ENCODE measurements at regions not wholly inside any gene's neighbourhood (a gene's known extent, or its start where the extent isn't known, plus 50 kb on each side); places are given as distances from the start of the nearest gene placed in this dataset.

GRCh38 chr12:118467641-118468305, 91.4 kb downstream of the SUDS3 start:
- DNase-seq = no peak

DNA sequence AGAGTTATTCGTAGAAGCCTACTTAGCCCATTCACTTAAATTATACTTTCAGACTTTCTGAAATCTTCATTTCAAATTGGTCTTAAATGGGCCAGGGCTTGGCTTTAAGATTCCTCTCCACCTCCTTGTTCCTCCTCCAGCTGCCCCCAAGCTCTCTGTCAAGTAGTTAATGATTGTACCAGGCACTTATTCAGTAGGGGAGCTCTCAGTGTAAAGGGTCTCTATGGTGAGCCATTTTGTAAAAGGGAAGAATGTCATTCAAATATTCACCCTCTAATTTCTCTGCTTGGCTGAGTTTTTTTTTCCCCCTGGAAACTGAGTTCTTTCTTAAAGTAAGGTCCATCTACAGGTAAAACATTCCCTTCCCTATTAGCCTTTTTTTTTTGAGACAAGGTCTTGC, 96.6 kb downstream of the SUDS3 start:
- no peak for DNase-seq

- no peak for DNase-seq
These were observed 103.9 kb downstream of the SUDS3 start for GRCh38 chr12:118480235-118480634.

DNA sequence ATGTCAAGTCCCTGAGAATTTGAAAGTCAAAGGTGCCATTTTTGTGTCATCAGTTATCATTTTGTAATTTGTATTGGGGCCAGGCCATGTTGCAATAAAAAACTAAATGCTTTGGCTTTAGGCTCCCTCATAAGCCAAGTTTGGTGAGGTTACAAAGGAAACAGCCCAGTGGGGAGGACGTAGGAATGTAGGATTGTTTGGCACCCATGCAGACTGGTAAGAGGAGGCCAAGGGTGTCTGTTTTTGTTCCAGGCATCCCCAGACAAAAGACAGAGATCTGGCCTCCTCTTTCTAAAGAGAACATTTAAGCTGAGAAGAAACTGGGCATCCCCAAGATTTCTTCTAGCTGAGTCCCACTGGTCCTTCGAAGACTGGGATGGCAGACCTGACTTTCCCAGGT, 111.7 kb downstream of the SUDS3 start:
- DNase-seq = no peak

DNA sequence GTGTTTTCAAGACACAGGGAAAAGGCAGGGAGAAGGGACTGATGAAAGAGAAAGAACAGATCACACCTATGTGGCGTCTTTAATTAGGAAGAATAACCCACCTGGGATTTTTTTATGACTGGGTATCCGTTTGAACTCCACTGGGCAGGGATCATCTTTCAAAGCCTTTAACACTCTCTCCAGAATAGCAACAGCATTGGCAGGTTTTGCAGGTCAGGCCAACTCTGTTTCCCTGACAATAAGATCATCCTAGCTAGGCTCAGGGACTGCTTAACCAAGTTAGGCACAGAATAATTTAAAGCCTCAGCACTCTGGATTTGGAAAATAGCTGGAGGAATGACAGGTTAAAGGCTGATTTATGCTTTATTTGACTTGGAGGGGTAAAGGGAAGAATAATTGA, 117.6 kb downstream of the SUDS3 start:
- no peak for DNase-seq

DNA sequence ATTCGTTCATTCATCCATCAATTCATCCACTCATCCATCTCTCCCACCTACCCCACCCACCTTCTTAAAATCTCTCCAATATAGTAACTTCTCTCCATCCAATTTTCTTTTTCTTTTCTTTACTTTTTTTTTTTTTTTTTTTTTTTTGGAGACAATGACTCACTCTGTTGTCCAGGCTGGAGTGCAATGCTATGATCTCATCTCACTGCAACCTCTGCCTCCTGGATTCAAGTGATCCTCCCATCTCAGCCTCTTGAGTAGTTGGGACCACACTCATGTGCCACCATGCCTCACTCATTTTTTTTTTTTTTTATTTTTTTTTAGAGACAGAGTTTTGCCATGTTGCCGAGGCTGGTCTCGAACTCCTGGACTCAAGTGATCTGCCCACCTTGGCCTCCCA, 118.4 kb downstream of the SUDS3 start:
- DNase-seq = no peak

DNA sequence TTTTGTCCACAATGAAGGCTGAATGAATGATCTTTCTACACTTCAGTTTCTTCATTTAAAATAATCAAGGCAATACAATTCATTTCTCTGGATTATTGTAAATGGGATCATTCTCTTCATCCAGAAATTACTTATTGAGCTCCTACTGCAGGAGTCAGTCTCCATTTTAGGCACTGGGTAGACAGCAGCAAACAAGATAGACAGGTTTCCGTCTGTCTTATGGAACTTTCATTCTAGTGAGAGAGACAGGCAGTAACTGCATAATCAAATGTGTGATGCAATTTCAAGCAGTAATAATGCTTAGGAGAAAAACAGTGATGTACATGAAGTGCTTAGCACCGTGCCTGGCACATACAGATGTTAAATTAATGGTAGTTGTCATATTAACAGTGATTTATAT, 118.9 kb downstream of the SUDS3 start:
- no peak for DNase-seq

- no peak for DNase-seq
These were observed 121.8 kb downstream of the SUDS3 start for GRCh38 chr12:118498171-118498570.

DNA sequence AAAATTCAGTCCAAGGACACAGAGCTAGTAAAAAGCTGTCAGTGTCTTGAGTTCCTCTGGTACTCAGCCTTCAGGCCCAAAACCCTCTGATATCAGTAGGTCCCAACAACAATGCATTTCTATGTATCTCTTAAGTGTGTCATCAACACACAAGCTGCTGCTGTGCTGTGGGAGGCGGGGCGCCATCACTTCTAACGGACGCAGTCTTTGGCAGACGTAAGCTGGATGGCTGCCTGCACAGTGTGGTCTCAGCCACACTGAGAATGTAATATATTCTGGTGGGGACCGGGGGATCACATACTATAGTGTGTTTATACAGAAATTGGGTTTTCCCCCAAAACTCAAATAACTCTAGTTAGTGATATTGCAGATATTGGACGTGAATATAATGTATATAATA, 123.9 kb downstream of the SUDS3 start:
- DNase-seq = no peak

DNA sequence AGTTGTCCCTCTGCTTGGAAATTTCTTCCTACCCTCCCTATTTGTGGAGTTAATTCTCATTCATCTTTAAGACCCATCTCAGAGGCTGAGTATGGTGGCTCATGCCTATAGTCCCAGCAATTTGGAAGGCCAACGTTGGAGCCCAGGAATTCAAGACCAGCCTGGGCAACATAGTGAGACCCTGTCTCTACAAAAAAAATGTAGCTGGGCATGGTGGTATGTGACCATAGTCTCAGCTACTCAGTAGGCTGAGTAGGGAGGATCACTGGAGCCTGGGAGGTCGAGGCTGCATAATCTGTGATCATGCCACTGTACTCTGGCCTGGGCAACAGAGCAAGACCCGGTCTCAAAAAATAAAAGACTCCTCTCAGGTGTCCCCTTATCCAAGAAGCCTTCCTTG, 125.1 kb downstream of the SUDS3 start:
- DNase-seq = no peak

GRCh38 chr12:118503476-118503875, 127.1 kb downstream of the SUDS3 start:
- no peak for DNase-seq

GRCh38 chr12:118512669-118513068, 136.3 kb downstream of the SUDS3 start:
- no peak for DNase-seq

GRCh38 chr12:118513611-118514010, 137.3 kb downstream of the SUDS3 start:
- DNase-seq = no peak

DNA sequence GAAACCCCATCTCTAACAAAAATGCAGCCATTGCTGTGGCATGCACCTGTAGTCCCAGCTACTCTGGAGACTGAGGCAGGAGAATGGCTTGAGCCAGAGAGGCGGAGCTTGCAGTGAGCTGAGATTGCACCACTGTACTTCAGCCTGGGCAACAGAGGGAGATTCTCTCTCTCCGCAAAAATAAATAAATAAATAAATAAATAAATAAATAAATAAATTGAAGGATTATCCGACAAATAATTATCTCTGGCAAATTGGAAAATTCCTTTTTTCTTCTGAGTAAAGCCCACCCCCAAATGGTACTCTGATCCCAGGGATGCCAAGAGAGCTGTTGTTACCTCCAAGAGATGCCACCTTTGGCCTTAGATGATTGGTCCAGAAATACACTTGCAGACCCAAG, 137.9 kb downstream of the SUDS3 start:
- no peak for DNase-seq

- DNase-seq = no peak
These were observed 144.1 kb downstream of the SUDS3 start for GRCh38 chr12:118520214-118521035.

DNA sequence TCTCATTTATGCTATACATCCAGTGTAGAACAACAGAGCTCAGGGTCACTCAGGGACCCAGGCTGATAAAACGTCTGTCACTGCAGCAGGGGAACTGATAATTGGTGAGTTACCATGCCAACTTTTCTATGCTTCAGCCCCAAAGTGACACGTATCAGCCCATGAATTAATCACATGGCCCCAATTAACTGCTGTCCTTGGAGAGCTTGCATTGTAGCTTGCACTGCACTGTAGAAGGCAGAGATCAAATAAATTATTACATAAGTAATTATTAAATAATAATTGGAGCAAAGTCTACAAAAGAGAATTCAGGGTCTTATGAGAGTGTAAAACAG, 144.6 kb downstream of the SUDS3 start:
- no peak for DNase-seq

- no peak for DNase-seq
These were observed 148.1 kb downstream of the SUDS3 start for GRCh38 chr12:118524446-118524845.

DNA sequence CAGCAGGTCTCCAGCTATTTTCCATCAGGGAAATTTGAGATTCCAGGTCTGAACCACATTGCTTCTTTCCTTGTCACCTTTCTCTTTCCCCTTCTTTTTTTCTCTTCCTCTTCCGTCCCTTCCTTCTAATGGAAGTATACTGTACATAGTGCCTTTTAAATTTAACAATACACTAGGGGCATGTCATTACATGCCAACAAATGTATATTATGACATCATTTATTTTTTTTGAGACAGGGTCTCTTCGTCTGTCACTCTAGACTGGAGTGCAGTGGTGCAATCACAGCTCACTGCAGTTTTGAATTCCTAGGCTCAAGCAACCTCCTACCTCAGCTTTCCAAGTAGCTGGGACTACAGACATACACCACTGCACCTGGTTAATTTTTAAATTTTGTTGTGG, 148.9 kb downstream of the SUDS3 start:
- DNase-seq = no peak

DNA sequence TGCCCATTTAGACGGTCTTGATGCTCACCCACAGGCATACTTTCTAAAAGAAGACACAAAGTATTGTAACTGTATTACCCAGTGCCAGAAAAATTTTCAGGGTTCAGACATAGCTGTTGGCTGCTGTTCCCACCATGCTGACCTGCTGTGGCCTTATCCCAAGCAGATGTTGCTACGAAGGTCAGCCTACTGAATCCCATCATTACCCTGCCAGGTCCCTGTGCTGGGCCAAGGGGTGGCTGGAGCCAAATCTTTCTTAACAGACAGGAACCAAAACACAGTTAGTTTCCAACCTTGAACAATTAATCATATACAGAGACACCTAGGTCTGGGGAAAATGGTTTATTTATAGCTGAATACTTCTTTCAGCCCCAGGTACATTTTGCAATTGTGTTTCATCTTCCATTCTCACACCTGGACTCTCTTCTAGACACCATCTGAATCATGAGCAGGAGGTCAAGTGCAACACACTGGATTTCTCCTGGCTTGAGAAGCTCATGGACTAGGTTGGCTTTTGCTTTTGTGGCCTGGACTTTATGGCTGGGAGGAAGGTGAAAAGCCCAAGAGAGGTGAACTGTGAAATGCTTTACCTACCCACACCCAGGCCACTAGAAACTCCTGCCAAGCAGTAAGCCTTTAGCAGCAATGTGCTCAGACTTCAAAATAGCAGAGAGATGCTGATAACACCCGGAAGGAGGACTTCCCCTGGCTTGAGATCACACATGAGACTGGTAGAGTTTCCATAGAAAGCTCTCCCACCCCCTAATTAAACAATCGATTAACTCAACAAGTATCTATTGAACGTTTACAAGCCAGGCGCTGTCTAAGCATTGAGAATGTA, 150.1 kb downstream of the SUDS3 start:
- DNase-seq = no peak

DNA sequence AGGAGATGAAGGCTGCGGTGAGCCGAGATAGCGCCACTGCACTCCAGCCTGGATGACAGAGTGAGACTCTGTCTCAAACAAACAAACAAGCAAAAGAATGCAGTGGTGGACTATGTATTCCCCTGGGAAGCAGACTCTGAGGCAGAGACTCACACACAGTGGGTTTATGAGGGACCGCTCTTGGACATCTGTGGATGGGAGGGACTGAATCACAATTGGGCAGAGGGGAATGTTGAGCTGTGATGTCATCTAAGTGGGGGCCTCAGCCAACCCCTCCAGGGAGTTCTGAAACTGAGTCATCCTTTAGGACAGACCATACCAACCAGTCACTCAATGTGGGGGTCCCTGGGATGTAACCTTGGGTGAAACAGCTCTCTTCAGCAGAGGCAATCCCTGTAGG, 151.0 kb downstream of the SUDS3 start:
- no peak for DNase-seq

- DNase-seq = no peak
These were observed 152.3 kb downstream of the SUDS3 start for GRCh38 chr12:118528625-118529024.

GRCh38 chr12:118534003-118534402, 157.6 kb downstream of the SUDS3 start:
- DNase-seq = no peak

DNA sequence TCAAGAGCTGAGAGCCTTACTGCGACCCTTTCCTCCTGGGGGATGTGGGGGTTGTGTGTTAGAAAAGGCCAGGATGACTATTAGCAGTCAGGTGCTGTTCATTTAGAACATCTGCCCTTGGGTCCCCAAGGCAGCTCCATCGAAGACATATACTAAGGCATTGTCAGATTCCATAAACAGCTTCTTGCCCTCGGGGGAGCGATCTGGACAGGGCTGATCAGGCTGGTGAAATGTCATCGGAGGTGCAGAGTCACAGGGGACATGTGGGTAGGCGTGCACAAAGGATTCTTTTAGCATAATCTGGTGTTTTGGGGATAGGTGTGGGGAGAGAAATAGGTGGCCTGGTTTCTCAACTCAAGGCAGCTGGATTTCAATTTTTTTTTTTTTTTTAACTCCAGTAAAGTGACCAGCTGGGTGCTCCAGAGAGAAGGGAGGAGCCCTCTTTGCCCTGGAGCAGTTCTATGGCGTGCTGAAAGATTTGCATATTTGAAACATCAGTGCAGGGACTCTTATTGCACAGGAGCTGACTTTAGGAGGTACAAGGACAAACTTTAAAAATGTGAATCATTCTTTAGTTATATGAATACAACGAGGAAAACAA, 160.1 kb downstream of the SUDS3 start:
- DNase-seq = no peak
